RKO (cell line): ENCODE measurements at regions not wholly inside any gene's neighbourhood (a gene's known extent, or its start where the extent isn't known, plus 50 kb on each side); places are given as distances from the start of the nearest gene placed in this dataset.

Experiments
- DNase-seq: peaks from one replicate; pipeline ENCODE4 v3.0.0-alpha.2; 2016; ENCODE audit warnings: low spot score

DNA sequence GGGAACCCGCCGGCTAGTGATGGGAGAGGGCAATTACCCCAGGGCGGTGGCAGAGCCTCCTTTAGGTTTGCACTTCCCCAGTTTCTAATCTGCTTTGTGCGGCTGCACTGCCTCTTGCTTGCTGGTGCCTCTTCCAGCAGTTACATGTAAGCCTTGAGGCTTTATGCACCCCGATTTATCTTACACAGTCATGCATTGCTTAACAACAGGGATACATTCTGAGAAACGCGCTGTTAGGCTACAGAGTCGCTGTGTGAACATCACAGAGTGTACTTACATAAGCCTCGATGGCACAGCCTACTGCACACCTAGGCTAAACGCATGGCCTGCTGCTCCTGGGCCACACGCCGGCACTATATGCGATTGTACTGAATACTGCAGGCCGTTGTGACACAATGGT is 155.6 kb upstream of the MKI67 start:
- no peak for DNase-seq

DNA sequence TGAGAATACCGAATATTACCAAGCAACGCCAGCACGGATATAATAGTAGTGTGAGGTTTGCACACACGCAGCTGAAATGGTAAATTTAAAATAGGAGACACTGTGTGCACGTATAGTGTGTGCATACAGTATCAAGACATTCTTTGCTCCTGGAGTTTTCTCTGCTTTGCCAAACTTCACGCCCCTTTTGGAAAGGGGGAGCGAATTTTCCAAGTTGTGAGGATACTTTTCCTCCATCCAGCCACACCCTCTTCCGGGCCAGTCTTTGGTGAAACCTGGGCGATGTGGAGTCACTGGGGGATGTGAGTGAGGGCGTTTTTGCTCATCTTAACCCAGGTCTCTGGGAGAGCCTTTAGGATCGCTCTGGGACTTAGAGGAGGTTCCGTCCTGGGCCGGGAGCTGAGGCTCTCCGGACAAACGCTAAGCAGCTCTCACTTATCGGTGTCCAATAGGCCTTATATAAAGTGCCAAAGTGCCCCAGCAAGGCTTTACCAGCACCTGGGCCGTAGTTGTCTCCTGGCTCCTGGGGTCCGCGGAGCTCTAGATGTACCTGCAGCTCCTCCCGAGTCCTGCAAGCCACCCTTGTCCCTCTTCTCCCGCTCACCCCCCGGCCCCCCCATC is 160.0 kb upstream of the MKI67 start:
- DNase-seq = no peak

DNA sequence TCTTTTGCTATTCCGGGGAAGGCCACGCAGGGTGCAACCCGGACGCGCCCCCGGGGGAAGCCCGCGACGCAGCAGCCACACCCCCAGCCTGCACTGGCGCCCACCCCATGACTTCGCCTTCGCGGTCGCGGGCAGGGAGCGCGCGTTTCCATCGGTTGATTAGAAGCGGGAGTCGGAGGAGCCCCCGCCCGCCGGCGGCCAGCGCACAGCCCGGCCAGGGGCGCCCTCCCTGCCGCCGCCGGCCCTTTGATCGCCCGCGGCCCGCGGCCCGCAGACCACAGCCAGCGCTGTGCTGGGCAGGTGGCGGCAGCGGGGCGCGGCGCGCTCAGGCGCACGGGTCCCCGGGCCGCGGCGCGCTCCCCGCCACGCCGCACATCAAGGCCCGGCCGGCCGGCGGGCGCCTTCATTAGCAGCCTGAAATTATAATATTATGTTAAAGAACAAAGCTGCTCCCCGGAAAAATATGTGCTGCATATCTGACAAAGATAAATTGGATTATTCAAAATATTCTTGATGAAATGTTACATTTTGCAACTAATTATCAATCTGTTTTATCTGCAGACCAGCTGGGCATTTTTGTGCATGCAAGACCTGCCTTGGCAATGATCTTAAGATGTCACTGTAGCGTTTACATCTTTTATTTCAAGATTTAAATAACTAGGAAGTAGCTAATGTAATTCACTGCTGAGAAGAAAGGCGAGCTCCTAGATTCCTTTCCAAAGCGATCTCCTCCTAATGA is 160.7 kb upstream of the MKI67 start:
- no peak for DNase-seq

DNA sequence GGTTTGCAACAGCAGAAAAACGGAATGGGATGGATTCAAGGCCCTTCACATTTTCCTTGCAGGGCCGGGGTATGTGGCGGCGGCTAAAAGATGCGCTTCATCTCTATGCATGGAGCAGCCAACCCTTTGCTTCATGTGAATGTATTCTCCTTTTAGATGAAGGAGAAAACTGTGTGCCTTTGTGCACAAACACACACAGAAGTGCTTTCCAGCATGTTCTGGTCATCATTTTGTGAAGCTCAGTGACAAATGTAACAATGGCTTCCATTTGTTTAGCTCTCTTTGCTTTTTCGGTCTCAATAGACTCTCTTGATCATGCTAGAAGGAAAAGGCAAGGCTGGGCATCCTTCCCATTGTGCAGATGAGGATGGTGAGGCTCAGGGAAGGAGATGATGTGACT is 161.7 kb upstream of the MKI67 start:
- DNase-seq = no peak

DNA sequence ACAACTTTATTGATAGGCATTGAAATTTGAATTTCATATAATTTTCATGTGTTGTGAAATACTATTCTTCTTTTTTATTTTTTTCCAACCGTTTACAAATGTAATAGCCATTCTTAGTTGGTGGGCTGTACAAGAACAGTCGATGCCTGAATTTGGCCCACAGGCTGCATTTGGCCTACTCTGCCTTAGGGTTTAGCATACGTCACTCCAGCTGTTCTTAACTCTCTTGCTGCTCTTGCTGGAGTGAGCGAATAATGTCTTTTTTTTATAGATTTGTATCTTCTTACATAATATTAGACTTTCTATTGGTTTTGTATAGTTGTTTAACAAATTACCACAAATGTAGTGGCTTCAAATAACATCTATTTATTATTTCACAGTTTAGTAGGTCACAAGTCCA is 163.4 kb upstream of the MKI67 start:
- DNase-seq = no peak

DNA sequence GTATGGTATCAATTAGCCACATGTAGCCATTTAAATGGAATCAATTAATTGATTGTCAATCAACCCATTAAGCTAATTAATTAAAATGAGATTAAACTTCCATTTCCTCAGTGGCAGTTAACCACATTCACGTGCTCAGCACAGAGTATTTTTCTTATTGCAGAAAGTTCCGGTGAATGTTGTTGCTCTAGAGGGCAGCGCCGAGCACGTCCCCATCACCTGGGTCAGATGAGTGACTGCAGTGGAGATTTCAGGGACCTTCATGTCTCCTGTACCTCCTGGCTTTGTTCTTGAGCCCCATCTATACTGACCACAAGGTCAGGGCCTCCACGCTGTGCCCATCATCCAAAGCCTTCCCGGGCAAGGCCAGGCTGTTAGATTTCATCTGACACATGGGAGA is 168.8 kb upstream of the MKI67 start:
- no peak for DNase-seq

DNA sequence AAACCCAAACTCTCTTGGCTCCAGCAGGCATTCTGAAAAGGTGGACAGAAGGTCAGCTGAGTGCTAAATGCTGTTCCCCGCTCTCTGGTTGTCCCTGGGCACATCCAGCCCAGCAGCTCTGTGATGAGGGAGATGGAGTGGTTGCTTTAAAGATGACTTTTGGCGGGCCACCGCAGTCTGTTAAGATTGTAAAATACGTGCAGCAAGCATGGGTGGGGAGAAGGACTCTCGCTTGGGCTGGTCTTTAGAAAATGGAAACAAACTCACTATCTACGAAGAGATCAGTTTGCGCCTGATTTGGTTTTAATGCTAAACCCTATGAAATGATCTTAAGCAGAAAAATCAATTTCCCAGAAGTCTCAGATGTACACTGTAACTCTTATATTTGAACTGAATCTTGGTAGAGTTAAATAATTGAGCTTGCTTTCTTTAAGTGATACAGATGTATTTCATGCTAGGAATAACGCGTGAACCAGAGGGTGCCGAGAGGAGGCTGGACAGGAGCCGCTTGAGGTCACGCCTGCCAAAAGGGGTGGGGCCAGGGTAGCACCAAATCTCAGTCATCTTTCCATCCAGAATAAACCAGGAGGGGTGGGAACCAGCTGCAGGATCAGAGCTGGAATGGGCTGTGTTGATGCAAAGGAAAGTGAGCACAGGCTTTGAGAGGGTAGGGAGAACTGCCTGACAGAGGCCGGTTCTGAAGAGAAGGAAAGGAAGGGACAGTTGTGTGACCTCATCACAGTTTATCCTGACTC is 170.2 kb upstream of the MKI67 start:
- no peak for DNase-seq

DNA sequence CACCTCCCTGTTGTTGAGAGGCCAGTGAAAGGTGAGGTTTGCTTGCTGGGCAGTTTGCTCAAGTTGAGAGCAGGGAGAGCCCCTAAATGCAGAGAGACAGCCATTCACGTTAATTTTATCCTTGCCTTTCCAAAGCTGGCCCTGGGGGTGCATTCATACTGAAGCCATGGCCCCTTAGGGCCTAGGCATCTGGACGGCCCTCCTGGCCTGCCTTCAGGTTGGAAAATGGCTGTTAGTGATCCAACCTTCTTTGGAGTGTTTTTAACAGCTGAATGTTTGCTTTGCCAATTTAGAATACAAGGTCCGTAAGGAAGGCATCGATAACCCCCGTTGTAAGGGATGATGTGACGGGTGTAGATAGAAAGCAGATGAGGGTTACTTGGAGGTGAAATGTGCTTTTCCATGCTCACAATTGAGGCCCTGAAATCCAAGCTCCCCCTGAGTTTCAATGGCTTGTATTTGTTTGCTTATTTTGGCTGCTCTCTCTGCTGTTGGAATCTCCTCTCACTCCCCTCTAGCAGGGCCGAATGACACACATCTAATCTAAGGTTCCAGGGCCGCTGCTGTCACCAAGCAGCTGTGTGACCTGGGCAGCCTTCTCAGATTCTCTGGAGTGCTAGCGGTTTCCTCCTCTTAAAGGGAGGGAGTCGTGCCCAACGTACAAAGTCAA is 171.6 kb upstream of the MKI67 start:
- DNase-seq = no peak

DNA sequence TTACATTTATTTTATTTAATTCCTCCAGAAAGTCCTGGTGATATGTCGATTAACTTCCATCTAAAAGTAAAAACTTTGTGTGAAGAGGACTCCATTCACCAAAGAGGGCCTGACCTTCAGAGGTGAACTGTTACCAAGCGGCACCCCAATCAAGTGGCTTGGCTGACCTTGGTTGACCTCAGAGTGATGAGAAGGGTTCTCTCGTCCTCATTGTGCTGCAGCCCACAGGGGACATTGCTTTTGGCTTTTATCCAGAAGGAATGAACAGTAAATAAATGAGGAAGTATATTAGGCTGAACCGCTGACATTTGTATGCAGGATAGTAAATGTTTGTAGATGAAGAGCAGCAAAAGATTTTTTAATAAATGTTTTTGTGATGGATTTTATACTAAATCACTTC is 172.4 kb upstream of the MKI67 start:
- DNase-seq = no peak

DNA sequence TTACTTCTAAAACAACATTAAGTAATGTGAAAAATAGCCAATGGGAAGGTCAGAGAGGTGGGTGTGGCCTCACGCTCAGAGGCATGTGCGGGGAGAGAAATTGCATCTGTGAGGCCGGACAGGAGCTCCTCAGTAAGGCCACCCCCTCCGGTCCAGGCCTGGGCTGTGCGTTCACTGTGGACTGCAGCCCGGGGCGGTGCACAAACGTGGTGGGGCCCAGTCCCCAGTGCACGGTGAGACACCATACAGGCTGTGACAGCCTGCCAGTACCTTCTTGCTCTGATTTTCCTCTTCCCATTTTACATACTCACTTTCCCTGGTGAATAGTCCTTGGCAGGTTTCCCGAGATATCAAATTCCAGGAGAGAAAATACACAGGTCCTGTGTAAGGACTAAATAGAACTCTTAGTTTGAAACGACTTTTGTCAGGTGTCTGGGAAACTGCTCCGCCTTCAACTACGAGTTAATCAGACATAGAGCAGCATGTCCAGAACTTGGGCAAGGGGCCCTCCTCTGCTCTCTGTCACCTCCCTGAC is 174.1 kb upstream of the MKI67 start:
- no peak for DNase-seq

DNA sequence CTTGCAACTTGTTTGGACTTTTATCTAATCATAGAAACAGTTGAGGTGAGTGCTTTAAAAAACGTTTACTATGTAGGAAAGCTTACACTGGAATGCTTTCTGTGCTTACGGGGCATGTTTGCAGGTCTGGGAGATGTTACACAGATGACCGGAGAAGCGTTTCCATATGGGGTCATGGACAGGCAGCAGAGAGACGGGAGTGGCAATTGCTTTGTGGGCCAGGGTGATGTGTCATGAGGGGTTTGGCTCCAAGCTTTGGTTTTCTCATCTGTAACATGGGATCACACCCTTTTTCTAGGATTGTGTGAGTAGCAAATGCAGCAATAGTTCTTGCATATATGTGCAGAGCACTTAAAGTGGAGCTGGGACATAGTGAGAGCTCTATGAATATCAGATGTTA is 174.8 kb upstream of the MKI67 start:
- DNase-seq = no peak

DNA sequence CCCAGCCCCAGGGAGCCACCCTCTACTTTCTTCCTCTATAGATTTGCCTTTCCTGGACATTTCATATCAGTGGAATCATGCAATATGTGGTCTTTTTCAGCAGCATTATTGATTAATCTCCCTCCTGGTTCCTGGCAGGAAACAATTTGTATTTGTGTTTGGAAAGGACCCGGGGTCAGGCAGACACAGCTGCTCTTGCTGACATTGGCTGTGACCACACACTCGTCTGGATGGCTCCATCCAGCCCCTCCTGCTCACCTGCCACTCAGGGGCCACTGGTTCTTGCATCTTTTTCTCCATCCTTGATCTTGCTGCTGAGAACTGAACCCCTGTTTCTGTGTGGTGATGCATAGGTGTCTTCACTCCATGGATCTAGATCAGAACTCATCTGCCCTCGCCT is 176.6 kb upstream of the MKI67 start:
- DNase-seq = no peak

DNA sequence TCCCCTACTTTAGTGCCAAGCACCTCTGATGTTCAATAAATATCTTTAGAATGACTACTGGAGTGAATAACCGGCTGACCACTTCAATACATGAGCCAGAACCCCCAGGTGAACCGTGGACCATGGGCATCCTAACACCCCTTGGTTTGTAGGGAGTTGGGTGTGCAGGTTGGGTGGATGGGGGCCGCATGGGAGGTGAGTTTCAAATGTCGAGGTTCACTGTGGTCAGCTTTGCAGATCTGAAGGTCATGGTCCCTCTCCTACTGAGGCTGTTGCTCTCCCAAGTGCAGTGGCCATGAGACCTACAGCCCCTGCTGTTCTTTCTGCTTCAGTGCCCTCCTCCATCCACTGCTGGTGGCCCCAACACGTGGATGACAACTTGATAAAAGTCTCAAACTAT is 178.0 kb upstream of the MKI67 start:
- no peak for DNase-seq

DNA sequence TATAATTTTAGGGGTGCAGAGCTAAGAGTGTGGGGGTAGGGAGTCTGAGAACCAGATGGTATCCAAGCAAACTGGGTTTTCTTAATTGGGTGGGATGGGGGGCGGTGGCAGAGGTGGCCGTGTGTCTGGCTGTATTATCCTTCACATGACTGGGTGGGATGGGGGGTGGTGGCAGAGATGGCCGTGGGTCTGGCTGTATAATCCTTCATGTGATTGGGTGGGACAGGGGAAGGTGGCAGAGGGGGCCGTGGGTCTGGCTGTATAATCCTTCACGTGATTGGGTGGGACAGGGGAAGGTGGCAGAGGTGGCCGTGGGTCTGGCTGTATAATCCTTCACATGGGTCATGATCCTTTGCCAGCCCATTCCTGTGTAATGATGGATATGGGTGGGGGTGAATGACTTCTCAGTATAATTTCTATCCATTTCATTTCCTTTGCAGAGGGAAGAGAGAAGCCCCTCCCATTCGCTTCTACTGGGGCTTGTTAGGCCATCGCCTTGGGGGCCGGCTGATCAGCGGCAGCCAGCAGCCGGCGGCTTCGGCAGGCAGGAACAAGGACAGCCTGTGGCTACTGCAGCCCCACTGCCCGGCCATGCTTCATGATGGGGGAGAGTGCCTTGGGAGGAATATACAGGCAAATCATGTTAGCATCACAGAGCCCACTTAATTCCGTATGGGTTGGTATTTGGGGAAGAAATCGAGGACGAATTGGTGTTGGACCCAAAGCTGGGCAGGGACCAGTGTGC is 179.6 kb upstream of the MKI67 start:
- no peak for DNase-seq

DNA sequence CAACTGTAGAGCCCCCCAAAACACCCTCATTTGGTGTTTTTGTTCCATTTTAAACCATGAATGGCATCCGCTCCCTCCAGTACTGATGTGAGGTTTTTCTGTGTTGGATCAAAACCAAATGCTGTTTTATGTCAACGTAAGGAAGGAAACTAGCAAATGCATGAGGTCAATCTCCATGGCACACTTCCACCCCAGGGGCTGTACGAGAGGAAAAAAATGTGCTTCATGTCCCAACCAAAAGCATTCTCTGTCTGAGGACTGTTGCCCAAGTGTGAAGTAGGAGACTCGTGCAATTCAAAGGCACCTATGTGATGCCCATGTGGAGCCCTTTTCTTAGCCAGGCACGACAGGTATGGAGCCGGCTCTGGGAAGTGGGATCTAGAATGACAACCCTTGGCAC is 180.3 kb upstream of the MKI67 start:
- no peak for DNase-seq

DNA sequence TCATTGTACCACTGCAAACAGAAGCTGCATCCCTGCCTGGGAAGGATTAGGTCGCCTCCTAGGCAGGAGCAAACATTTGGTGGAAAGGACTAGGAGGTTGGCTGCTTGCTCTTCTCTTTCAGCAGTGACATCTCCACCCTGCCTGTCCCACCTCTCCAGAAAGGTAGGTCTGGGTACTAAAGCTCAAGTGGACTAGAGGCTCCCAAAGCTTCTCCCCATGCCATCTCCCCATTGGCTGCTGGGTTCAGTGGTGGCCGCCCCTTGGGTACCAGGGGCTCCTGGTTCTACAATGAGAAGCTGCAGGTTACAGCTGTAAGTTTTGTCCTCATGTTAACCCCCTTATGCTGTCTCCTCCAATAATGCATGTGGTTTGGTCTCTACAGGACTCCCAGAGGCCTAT is 180.7 kb upstream of the MKI67 start:
- DNase-seq = no peak

DNA sequence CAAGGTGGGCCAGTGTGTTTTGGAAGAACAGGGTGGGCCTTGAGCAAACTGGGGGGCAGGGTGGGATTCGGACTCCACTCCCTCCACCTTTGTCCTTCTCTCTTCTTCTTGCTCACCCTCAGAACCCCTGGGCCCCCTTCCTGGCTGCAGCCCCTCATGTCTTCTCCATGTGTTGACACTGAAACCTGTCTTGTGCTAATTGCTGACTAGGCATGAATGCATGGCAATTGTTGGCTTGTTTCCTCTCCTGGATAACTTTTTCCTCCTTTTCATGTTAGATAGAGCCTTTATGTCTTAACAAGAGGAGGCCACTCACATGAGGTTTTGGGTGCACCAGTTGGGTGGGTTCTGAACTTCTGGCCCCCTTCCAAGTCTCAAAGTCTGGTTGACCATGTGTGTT is 181.6 kb upstream of the MKI67 start:
- DNase-seq = no peak

DNA sequence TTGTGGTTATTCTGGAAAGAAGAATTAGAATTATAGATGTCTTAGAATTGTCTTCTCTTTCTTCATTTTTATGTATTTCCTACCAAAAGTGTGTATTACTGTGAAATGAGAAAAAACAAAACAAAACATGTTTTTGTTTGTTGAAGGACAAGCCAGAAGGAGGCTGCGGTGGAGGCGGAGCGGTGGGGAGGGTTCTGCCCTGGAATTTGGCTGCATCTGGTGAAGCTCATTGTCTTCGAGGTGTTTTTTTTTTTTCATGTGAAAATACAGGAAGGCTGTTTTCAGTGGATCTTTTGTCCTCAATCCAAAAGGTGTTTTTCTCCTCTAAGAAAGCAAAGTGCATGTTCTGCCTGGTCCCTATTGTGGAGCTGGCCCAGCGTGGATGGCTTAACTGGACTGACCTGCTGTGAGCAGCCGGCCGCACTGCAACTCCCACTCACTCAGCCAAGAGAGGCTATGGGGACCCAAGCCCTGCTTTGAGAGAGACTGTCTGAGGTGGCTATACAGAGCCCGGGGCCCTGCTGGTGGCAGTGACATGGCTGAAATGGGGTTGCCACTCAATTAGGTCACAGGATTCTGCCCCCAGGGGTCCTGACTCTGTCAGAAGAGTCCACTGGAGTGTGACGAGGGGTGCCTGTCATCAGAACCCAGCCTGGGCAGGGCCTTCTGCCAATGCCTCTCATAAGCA is 184.9 kb upstream of the MKI67 start:
- DNase-seq = no peak

DNA sequence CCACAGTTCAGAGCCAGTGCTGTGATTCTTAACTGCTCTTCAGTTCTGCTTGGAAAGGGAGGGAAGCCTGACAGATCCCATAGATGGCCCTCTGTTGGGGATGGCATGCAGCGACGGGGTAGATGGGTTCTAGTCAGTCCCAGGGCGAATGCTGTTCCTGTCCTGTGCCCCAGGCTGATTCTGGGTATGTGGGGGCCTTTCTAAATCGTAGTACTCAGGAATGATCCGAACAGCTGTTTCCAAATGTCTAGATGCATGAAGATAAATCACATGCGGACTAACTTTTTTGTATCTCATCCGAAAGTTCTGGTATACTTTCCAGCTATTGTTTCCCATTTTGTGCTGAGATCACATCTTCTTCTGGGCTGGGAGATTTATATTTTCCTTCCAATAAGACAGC is 186.0 kb upstream of the MKI67 start:
- DNase-seq = no peak

DNA sequence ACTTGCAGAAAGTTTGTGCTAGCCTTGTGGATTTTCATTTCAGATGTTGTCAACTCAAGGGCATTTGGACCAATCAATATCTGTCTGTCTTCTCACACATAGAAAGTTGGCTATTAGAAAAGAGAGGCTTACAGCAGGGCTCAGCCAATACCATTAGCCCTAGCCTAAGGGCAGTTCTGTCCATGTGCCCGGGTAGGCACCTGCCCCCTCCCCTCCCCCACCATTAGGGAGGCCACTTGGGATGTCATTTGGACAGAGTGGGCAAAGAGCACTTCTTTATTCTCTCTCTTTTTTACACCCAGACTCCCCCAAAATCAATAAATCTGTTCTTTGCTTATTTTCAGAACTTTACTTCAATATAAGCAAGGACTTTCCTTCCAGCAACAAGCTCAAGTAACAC is 188.5 kb upstream of the MKI67 start:
- DNase-seq = no peak

DNA sequence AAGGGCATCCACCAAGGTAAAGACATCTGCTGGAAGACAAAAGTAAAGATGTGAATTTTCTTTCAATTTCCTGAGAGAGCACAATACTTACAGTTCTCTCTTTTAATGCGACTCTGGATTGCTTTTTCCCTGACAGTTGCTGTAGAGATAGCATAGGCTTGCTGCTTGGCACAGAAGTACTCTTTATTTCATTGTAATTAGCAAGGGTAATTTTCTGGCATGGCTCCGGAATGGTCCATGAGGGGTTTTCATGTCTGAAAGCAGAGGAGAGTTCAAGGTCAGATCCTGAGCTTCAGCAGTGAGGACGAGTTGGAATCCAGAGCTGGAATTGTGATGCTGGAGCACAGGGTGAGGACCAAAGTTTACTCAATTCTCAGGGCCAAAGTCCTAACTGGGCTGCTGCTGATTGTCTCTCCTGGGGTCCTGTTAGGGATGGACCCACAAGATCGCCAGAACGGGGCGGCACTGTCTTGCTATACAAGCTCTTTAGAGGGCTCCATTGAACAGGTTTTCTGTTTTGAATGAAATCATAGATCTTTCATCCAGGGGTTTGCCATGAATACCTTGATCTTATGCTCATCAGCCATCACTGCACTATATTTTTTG is 190.0 kb upstream of the MKI67 start:
- DNase-seq = no peak
